GM19238 (cell line): ENCODE measurements at regions not wholly inside any gene's neighbourhood (a gene's known extent, or its start where the extent isn't known, plus 50 kb on each side); places are given as distances from the start of the nearest gene placed in this dataset.

Experiments used
- DNase-seq: peaks from one replicate; pipeline ENCODE4 v3.0.0; 2011; ENCODE audit warnings: low spot score; ENCODE audit not compliant: insufficient read length

GRCh38 chr3:124599147-124599765 lies 131.0 kb upstream of the UMPS start:
- DNase-seq = no peak

GRCh38 chr3:124599779-124600693 lies 130.2 kb upstream of the UMPS start:
- no peak for DNase-seq

GRCh38 chr3:124600765-124601164 lies 129.5 kb upstream of the UMPS start:
- DNase-seq = no peak

GRCh38 chr3:124601190-124601589 lies 129.1 kb upstream of the UMPS start:
- no peak for DNase-seq

- no peak for DNase-seq
These were observed 127.1 kb upstream of the UMPS start for GRCh38 chr3:124602980-124603627.

GRCh38 chr3:124605781-124606579 lies 124.3 kb upstream of the UMPS start:
- DNase-seq = no peak

GRCh38 chr3:124607163-124607562 lies 123.1 kb upstream of the UMPS start:
- no peak for DNase-seq

- no peak for DNase-seq
These were observed 120.8 kb upstream of the UMPS start for GRCh38 chr3:124609402-124609801.

- DNase-seq = no peak
These were observed 120.1 kb upstream of the UMPS start for GRCh38 chr3:124610130-124610529.

GRCh38 chr3:124611520-124611919 lies 118.7 kb upstream of the UMPS start:
- no peak for DNase-seq

GRCh38 chr3:124615896-124616543 lies 114.2 kb upstream of the UMPS start:
- DNase-seq = no peak

GRCh38 chr3:124617177-124617576 lies 113.1 kb upstream of the UMPS start:
- DNase-seq = no peak

- DNase-seq = no peak
These were observed 110.2 kb upstream of the UMPS start for GRCh38 chr3:124619887-124620599.

GRCh38 chr3:124620600-124621063 lies 109.6 kb upstream of the UMPS start:
- no peak for DNase-seq

GRCh38 chr3:124621498-124621897 lies 108.8 kb upstream of the UMPS start:
- no peak for DNase-seq

- DNase-seq = no peak
These were observed 105.2 kb upstream of the UMPS start for GRCh38 chr3:124625074-124625473.

GRCh38 chr3:124627501-124627908 lies 102.7 kb upstream of the UMPS start:
- no peak for DNase-seq

GRCh38 chr3:124628863-124629262 lies 101.4 kb upstream of the UMPS start:
- no peak for DNase-seq

- no peak for DNase-seq
These were observed 100.8 kb upstream of the UMPS start for GRCh38 chr3:124629497-124629896.

- no peak for DNase-seq
These were observed 99.3 kb upstream of the UMPS start for GRCh38 chr3:124630960-124631359.
